ENCODE measurements at regions not wholly inside any gene's neighbourhood (a gene's known extent, or its start where the extent isn't known, plus 50 kb on each side); places are given as distances from the start of the nearest gene placed in this dataset.

DNA sequence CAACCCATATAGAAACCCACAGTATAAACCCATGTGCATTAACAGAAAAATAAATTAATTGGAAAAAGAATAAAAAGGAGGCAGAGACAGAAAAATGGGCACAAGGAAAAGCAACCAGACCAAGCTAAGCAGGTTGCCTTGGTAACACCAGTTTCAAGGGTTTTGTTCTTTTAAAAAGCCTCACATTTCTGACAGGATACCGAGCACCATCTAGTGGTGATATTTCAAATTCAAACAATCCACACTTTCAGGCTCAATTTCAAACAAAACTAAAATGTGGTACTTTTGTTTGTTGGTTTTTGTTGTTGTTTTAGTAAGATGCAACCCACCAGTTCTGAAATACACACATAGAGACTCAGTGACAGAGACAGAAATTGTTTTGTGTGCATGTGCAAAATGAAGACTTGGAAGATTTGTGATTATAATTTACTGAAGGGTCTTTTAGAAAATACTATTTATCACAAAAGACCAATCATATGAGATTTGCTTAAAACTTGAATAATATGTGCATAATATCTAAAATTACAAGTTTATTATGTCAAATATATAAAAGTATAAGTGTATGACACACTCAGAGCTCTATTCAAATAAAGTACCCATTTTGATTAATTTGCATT lies 318.2 kb downstream of the SLCO4C1 start:
- TF ChIP-seq, protein P1, sequence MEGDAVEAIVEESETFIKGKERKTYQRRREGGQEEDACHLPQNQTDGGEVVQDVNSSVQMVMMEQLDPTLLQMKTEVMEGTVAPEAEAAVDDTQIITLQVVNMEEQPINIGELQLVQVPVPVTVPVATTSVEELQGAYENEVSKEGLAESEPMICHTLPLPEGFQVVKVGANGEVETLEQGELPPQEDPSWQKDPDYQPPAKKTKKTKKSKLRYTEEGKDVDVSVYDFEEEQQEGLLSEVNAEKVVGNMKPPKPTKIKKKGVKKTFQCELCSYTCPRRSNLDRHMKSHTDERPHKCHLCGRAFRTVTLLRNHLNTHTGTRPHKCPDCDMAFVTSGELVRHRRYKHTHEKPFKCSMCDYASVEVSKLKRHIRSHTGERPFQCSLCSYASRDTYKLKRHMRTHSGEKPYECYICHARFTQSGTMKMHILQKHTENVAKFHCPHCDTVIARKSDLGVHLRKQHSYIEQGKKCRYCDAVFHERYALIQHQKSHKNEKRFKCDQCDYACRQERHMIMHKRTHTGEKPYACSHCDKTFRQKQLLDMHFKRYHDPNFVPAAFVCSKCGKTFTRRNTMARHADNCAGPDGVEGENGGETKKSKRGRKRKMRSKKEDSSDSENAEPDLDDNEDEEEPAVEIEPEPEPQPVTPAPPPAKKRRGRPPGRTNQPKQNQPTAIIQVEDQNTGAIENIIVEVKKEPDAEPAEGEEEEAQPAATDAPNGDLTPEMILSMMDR (IDR thresholded peaks at IDR 0.05; ENCODE audit: low read length): peak; percentile 75
- TF ChIP-seq EZH2 (IDR thresholded peaks at IDR 0.05; ENCODE audit: borderline replicate concordance, low read length): no peak
